ENCODE measurements at regions not wholly inside any gene's neighbourhood (a gene's known extent, or its start where the extent isn't known, plus 50 kb on each side); places are given as distances from the start of the nearest gene placed in this dataset.

DNA sequence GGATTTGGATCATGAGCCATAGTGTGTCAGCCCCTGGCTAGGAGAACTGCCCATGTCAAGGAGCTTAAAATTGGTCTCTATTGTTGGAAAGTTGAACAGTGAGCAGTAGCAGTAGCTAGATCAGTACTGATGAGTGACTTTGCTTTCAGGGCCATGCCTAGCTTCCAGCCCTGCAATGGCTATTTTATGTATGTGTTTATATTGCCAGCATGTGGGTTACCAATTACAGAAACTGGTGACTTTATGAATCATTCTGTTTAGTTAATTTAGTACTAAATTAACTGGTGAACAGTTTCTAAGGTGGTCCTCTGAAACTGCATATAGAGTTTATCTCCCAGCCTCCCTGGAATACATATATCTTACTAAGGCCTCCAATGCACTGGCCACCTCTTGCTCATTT lies 908.1 kb upstream of the ALCAM start:
- DNase-seq (ENCODE audit: low spot score), result no peak

DNA sequence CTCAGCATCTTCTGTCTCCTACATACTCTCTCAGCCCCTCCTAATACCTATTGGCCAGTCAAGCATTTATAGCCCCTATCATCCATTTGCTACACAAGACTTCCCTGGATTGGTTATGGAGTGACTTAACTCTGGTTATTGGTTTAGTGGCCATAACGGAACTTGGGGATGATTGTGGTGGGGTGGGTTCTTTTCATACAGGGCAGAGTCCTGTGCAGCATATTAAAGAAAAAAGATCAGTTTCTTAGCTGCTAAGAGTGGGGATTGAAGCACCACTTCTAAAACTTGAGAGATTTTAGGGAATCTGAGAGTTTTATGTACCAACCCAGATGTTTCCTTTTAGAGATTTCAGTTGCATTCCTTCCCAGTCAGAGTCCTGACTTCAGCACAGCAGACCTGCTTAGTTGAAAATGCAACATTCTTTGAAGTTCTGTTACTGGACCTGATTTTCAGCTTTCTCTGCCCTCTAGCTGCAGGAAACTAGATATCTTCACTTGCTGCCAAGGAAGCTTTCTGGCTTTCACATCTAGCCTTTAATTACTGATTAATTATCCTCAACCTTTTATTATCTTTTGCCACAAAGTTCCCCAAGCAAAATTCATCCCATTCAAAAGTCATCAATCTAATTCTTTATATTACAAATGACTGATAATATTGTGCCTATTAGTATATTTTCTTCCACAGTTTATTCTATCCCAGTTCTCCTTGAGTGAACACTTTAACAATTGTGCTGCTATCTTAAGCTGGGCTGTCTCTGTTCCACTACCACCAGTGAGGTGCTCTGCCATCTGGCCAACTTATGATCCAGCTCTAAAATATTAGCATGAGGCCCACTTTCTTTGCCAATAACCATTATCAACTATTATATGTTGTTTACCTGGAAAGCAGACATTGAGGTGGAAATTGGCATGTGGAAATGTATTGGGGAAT lies 906.0 kb upstream of the ALCAM start:
- DNase-seq (ENCODE audit: low spot score), result no peak

DNA sequence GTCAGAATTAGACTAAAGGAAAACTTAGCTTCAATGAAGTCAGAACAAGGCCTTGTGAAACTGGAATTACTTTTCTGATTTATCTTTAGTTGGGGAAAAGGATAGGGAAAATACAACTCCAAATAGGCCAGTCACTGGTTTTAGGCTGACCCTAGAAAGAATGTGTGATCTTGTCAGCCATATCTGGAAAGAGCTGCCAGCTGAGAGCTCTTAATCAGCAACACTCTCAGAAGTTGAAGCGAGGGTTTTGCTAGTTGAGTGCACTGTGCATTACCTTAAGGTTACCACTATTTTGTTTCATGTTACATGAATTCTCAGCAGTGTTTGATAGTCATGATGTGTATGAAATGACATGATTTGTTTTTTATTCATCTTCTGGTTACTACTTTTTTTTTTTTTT lies 905.3 kb upstream of the ALCAM start:
- DNase-seq (ENCODE audit: low spot score), result no peak

DNA sequence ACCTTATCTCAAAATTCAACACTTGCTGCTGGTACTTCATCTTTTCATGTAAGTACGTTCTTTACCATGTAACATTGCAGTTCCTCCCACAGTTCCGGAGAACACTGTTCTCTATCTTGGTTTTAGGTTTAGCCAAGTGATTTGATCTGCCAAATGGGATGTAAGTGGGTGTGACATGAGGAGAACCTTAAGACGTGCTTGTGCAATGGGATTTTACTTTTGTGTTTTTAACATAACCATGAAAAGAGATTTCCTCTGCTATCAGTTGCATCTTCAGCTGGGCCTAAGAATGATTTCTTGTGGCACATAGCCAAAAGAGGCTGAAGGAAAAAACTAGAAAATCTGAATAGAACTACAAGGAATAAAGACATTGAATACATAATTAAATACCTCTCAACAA lies 894.5 kb upstream of the ALCAM start:
- DNase-seq (ENCODE audit: low spot score), result no peak

DNA sequence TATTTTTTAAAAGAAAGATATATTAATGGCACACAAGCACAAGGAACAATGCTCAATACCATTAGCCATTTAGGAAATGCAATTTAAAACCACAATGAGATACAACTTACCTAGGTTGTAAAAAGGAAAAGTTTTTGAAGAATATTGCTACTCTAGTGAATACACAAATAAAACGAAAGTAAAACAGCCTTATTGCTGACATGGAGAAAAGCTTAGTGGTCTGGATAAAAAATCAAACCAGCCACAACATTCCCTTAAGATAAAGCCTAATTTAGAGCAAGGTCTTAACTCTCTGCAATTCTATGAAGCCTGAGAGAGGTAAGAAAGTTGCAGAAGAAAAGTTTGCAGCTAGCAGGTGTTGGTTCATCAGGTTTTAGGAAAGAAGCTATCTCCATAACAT lies 892.7 kb upstream of the ALCAM start:
- DNase-seq (ENCODE audit: low spot score), result no peak

DNA sequence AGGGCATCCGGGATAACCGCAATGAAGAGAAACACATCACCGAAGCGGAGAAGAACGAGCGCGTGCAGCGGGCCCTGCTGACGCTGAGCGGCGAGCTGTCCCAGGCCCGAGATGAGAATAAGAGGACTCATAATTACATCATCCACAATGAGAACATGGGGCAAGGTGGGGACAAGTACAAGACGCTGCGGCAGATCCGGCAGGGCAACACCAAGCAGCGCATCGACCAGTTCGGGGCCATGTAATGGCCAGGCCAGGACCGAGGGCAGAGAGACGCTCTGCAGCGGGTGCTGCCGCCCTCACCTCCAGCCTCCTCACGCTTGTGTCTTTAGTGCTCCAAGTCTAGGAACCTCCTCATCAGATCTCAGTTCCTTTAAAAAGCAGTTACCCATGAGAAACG lies 863.7 kb upstream of the ALCAM start:
- DNase-seq (ENCODE audit: low spot score), result no peak

DNA sequence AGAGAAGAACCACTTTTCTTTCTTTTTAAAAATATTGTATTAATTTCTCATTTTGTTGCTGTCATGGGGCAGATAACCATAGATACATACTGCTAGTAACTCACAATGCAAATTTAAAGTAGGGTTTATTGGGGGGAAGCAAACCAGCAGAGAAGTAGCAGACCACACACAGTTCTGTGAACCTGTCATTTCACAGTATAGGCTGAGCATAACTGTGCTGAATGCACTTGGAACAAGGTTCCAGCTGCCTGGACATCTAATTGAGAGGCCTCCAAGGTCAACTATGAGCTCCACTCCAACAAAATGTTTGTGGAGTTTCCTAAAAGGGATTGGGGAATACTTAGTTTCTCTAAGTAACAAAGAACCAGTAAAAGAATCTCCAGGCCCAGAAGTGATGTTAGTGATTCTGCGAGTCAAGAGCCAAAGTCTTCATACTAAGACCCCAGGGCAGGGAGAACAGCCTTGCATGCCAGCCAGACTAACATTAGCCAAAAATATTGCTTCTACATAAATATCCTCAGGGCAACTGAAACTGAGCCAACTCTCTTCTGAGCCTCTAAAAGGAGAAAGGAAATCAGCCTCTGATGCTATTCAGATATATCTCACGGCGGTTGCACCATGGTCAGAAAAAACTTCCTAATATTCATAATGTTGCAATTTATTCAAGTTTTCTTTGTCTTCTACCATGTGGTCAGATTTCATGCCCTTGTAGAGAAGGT lies 856.4 kb upstream of the ALCAM start:
- no peak for DNase-seq (ENCODE audit: low spot score)

DNA sequence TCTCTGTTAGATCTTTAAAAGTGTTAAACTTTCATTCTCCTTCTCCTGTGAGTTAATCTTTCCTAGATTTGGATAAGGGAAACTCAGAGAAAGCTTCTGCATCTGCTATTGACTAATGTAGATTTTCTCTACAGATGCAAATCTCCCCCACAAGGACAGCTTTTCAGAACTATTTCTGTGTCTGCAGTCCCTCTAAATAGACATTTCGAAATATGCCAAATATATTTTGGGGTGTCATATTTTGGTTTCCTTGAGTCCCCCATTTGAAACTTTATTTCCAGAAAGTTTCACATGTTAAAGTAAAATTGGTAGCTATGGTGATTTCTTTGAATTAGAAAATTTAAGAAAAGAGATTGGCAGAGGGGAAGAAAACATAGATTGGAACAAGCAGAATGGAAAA lies 852.3 kb upstream of the ALCAM start:
- no peak for DNase-seq (ENCODE audit: low spot score)

DNA sequence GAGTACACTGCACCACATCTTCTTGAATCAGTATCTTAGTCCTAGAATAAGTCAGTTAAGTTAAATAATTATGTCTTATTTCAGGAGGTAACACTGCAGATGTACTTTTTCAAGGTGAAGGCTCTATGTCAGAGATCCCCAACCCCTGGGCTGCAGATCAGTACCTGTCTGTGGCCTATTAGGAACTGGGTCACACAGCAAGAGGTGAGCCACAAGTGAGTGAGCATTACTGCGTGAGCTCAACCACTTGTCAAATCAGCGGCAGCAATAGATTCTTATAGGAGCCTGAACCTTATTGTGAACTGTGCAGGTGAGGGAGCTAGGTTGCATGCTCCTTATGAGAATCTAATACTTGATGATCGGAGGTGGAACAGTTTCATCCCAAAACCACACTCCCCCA lies 851.9 kb upstream of the ALCAM start:
- no peak for DNase-seq (ENCODE audit: low spot score)

DNA sequence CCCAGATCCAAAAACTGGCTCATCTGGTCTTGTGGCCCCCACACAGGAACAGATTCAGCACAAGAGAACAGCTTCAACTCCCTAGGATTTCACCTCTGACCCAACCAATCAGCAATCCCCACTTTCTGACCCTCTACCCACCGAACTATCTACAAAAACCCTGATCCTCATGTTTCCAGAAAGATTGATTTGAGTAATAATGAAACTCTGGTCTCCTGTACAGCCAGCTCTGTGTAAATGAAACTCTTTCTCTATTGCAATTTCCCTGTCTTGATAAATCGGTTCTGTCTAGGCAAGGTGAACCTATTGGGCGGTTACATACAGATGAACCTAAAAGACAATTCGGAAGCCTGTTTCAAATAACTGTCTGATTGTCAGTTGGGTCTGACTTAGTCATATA lies 847.6 kb upstream of the ALCAM start:
- DNase-seq (ENCODE audit: low spot score), result no peak

DNA sequence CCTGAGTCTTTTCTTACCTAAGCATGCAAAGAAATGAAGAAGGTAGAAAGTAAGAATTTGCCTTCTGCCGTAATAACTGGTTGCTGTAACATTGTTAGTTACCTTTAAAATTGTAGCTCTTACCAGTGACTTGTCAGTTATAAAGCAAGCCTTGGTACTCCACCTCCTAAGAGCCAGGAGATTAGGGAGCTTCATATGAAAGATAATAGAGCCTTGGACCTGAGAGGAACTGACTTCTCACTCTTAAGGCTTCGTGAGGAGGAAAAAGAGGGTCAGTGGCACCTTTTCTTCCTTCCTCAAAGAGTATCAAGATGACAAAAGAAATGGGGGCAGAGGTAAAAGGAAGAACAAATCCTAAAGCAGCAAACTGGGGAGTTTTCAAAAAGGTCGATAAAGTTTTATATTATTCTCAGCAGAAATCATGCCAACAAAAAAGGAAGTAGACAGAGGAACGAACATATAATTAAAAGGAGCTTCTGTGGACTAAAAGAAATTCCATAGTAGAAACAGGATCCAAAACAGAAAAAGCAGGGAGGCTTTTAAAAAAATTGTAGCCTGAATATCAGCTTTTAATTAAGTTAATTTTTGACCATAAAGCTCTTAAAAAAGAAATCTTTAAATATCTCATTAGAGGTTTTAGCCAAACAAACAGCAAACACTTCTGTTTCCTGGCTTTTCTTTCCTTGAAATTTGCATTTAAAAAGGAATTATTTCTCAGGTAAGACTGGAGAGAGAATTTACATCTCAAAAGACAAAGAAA lies 847.1 kb upstream of the ALCAM start:
- no peak for DNase-seq (ENCODE audit: low spot score)

DNA sequence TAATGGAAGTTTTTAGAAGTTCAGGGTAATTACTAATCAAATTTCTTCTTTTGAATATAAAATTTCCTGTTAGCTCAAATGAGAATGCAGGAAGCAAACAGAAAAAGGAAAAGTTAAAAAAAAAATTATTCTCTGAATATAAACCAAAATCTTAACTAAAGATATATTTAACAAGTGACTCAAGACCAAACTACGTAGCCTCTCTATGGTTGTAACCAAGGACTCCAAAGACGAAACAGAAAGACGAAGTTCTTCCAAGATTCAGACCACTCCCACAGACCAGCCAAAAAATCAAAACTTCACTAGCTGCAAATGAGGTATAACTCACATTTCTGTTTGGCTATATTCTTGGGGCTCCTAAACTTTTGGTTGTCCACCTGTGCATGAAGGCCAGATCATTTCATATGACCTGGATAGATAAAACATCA lies 846.5 kb upstream of the ALCAM start:
- DNase-seq (ENCODE audit: low spot score), result no peak

DNA sequence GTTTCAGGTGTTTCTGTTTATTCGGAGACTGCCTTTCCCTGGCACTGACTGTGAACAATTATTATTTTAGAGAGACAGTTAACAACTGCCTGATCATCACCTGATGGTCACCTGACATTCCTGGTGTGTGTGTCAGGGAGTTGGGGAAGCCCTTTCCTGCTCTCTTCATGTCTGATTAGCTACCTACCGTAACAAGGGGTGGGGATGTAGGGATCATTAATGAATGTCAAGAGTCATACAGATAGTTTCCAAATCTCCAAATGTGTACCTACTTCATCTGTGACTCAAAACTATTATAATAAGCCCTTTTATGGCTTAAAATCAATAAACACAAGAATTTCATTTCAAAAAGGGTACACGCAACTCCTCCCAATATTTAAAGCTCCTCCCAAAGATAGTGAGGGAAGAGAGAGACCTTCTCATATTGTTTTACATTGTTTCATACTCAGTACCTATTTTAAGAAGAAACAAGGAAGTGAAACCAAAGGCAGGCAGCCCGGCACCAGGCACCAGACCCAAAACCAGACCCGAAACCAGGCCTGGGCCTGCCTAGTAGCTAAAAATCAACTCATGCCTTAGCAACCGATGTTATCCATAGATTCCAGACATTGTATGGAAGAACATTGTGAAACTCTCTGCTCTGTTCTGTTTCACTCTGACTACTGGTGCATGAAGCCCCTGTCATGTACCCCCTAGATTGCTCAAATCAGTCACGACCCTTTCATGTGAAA lies 844.9 kb upstream of the ALCAM start:
- DNase-seq (ENCODE audit: low spot score), result no peak

DNA sequence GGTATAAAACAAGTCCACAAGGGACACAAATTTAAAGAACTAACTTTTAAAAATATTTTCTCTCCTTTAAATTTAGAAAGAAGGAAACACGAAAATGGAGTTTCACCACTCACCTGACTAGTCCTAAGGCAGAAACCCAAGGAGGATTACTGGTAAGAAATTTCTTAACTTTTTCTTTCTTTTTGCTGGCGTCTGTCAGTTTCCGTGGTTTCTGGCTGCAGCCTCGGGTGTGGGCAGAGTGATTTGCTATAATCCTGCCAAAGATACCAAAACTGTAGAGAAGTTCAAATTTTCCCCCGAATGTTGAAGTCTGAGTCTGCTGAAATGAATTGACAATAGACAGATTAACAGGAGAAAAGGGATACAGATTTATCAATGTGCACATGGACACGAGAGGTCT lies 843.6 kb upstream of the ALCAM start:
- DNase-seq (ENCODE audit: low spot score), result no peak

DNA sequence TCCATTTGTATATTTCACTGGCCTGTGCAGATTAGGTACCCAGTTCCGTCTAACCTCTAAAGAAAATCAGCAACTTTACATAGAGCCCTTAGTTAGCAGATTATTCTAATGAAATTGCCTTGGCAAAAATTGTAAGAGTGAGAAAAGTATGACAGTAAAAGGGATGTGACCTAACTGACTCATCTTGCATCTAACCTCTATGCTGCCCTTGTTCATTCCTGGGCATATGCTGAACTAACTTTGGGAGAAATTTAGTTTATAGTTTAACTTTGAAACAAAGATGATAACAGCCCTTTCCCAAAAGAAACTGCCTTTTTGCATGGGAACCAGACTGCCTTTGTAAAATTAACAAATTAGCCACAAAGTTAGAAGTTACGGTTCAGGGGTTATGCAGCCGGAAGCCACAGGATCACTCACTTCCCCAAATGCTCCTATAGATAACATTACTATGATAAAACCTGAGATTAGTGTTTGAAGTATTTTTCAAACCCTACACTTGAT lies 839.8 kb upstream of the ALCAM start:
- DNase-seq (ENCODE audit: low spot score), result no peak

DNA sequence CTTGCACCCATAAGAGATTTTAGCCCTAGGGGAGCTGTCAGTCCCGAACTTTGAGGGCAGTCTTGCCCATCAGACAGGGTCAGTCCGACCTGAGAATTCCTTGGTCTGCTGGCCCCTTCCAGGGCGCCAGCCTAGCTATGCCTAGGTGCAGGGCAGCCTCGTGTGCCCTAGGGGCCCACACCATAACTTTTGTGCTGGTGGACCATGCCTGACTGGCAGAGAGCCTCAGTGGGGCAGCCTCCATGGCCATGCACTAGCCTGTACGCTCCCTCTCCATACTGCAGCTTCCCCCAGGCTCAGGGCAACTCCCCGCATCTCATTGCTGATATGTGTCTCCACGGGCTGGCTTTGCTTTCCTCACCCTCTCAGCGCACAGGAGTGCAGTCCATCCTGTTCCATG lies 835.8 kb upstream of the ALCAM start:
- DNase-seq (ENCODE audit: low spot score), result no peak

DNA sequence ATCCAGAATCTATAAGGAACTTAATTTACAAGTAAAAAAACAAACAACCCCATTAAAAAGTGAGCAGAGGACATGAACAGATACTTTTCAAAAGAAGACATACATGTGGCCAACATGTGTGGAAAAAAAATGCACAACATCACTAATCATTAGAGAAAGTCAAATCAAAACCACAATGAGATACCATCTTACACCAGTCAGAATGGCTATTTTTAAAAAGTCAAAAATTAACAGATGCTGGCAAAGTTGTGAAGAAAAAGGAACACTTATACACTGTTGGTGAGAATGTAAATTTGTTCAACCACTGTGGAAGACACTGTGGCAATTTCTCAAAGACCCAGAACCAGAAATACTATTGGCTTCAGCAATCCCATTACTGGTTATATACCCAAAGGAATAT lies 830.0 kb upstream of the ALCAM start:
- no peak for DNase-seq (ENCODE audit: low spot score)

DNA sequence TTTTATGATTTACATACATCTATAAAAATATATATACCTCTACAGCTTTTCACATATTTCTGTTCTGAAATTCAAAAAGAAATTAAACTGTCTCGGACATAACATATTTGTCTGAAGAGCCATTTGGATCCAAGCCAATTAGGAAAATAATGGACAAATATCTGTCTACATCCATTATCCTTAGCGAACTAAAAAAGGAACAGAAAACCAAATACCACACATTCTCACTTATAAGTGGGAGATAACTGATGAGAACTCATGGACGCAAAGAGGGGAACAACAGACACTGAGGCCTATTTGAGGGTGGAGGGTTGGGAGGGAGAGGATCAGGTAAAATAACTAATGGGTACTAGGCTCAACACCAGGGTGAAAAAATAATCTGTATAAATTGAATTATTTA lies 829.4 kb upstream of the ALCAM start:
- no peak for DNase-seq (ENCODE audit: low spot score)

DNA sequence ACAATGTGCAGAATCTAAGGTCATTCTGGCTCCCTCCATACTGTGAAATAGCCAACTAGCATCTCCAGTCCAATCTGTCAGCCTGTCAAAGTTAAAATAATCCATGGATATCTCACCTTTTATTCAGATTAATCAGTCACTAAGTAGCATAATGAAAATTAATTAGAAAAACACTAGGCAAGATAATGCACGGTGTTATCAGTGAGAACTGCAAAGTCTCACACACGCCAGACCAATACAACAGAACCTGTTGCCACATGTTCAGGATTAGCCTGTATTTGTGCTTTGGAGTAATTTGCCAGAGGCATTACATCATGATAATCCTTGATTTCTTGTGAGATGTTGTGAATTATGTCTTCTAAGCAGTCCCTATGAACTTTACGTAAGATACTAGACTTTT lies 820.4 kb upstream of the ALCAM start:
- peak; percentile 8 for DNase-seq (ENCODE audit: low spot score)

DNA sequence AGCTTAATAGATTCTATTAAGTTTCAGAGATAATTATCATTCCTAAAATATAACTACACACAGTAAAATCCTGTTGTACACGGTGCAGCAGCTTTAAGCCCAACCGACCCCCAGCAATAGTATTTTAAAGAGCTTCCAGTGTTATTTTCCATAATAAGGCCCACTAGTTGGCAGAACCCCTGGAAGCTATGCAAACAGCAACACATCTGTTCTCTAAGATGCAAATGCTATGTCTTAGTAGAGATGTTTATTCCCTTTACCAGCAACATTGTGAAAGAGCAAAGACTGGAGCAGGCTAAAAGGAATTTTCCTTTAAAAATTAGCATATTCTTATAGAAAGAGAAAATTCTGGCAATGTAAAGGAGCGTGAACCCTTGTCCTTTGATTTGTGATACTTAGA lies 819.7 kb upstream of the ALCAM start:
- no peak for DNase-seq (ENCODE audit: low spot score)

DNA sequence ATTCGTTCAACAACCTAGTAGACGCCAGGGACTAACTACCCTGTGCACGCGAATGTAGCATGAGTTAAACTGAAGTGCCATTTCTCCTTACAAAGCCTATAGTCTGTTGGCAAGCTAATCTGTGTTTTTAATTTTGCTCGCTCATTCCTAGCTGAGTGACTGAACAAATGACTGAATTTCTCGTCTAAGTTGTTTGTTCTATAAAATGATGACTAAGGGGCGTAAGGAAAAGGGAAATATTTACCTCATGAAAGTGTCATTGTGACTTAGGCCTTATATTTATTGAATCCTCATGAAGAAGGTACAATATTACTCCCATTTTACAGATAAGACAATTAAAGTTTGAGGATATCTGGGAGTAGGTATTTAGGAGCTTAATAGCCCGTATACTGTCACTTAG lies 818.3 kb upstream of the ALCAM start:
- DNase-seq (ENCODE audit: low spot score), result no peak
